ENCODE measurements at regions not wholly inside any gene's neighbourhood (a gene's known extent, or its start where the extent isn't known, plus 50 kb on each side); places are given as distances from the start of the nearest gene placed in this dataset.

DNA sequence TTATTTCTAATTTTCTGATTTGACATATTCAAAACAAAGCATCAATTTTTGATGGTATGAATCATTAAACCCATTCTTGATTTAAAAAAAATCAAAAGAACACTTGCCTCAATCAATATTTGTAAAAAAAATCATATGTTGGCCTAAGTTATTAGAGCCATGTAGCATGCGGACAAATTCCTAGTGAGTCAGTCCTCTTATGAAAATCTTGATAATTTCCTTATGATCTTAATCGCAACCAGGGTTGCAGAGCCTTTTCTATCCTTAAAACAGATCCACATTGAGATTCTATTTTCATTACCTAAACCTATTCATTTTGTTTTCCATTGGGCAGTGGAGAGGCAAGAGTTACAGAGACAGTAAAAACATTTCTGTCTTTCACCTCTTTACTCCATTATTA is 203.2 kb downstream of the ARL4A start:
- H4K20me1 ChIP-seq (ENCODE audit: insufficient read depth, low read length): no peaks in the 10 kb centered on the region
- no peaks in the 10 kb centered on the region for H3K36me3 ChIP-seq (replicated peaks; ENCODE audit: insufficient read depth, low read length)
- H2AFZ ChIP-seq (ENCODE audit: low read length): no peak overlapping the region
- H3F3A ChIP-seq (ENCODE audit: insufficient read depth, low read length): no peaks in the 10 kb centered on the region
- TF ChIP-seq EZH2 (optimal IDR thresholded peaks at IDR 0.05; ENCODE audit: low read depth, low read length): no peak
- TF ChIP-seq EZH2phosphoT487 (IDR thresholded peaks at IDR 0.05; ENCODE audit: low read length): no peak
- TF ChIP-seq, protein P1, sequence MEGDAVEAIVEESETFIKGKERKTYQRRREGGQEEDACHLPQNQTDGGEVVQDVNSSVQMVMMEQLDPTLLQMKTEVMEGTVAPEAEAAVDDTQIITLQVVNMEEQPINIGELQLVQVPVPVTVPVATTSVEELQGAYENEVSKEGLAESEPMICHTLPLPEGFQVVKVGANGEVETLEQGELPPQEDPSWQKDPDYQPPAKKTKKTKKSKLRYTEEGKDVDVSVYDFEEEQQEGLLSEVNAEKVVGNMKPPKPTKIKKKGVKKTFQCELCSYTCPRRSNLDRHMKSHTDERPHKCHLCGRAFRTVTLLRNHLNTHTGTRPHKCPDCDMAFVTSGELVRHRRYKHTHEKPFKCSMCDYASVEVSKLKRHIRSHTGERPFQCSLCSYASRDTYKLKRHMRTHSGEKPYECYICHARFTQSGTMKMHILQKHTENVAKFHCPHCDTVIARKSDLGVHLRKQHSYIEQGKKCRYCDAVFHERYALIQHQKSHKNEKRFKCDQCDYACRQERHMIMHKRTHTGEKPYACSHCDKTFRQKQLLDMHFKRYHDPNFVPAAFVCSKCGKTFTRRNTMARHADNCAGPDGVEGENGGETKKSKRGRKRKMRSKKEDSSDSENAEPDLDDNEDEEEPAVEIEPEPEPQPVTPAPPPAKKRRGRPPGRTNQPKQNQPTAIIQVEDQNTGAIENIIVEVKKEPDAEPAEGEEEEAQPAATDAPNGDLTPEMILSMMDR (IDR thresholded peaks at IDR 0.05; ENCODE audit: low read length): no peak
- H3K79me2 ChIP-seq (ENCODE audit: low read length): no peaks in the 10 kb centered on the region
- H3K9me3 ChIP-seq (replicated peaks; ENCODE audit: insufficient read depth, low read length): no peaks in the 10 kb centered on the region
- no peak overlapping the region for H3K9ac ChIP-seq (ENCODE audit: low read length)
- no peaks in the 10 kb centered on the region for H3K27me3 ChIP-seq (replicated peaks; ENCODE audit: insufficient read depth, low read length)
- H3K4me2 ChIP-seq (ENCODE audit: low read depth, low read length): no peak overlapping the region
- H3K9me2 ChIP-seq (replicated peaks; ENCODE audit: insufficient read depth, low read length): no peaks in the 10 kb centered on the region
- no peaks in the 10 kb centered on the region for H3K4me1 ChIP-seq (ENCODE audit: low read length)
- no peak overlapping the region for H3K27ac ChIP-seq (ENCODE audit: low read length)
- no peak overlapping the region for H3K4me3 ChIP-seq (ENCODE audit: low read length)
- DNase-seq: no peak

DNA sequence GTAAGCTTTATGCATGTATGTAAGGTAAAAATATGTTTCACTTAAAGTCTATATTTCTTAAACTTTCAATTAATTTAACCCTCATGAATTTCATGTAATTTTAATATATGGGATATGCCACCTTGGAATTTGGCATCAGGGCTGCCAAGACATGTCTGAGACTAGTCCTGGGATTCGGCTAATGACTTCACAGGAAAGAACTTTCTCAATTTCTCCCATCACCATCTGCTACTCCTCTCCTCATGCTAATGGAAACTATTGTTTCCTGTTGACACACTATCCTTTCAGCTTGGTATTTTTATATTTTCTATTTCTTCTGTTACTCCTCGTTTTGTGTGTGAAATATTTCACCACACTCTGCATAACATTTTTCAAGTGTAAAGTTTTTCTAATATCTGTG is 205.9 kb downstream of the ARL4A start:
- no peaks in the 10 kb centered on the region for H3F3A ChIP-seq (ENCODE audit: insufficient read depth, low read length)
- no peak overlapping the region for H3K4me2 ChIP-seq (ENCODE audit: low read depth, low read length)
- no peaks in the 10 kb centered on the region for H3K4me1 ChIP-seq (ENCODE audit: low read length)
- no peak for DNase-seq
- no peak for TF ChIP-seq EZH2phosphoT487 (IDR thresholded peaks at IDR 0.05; ENCODE audit: low read length)
- TF ChIP-seq, protein P1 (IDR thresholded peaks at IDR 0.05; ENCODE audit: low read length): no peak
- no peak for TF ChIP-seq EZH2 (optimal IDR thresholded peaks at IDR 0.05; ENCODE audit: low read depth, low read length)
- H3K27ac ChIP-seq (ENCODE audit: low read length): no peak overlapping the region
- no peaks in the 10 kb centered on the region for H3K9me3 ChIP-seq (replicated peaks; ENCODE audit: insufficient read depth, low read length)
- H3K36me3 ChIP-seq (replicated peaks; ENCODE audit: insufficient read depth, low read length): no peaks in the 10 kb centered on the region
- no peaks in the 10 kb centered on the region for H4K20me1 ChIP-seq (ENCODE audit: insufficient read depth, low read length)
- no peaks in the 10 kb centered on the region for H3K79me2 ChIP-seq (ENCODE audit: low read length)
- no peaks in the 10 kb centered on the region for H3K9me2 ChIP-seq (replicated peaks; ENCODE audit: insufficient read depth, low read length)
- H2AFZ ChIP-seq (ENCODE audit: low read length): no peak overlapping the region
- H3K27me3 ChIP-seq (replicated peaks; ENCODE audit: insufficient read depth, low read length): no peaks in the 10 kb centered on the region
- H3K9ac ChIP-seq (ENCODE audit: low read length): no peak overlapping the region
- H3K4me3 ChIP-seq (ENCODE audit: low read length): no peak overlapping the region

DNA sequence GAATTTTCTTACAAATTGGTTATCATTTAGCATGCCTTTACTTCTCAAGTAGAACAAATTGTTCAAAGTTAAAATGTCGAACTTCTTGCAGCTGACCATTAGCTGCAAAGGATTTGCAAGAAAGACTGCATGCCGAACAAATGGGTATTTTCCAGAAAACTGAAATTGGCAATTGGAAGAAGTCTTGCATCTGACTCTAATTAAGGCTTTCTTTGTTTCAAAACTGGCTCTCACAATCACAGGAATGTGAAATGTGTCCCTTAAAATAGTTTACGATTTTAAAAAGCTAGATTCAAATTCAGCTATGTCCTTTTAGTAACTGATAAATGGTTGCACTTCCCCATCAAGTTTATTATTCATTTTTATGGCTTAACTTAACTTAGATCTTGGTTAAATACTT is 207.9 kb downstream of the ARL4A start:
- Histone ChIP-seq H3K4me1 (ENCODE audit: low read length) (no peaks in the 10 kb centered on the region), H3K27me3 (replicated peaks; ENCODE audit: insufficient read depth, low read length) (no peaks in the 10 kb centered on the region), H3K79me2 (ENCODE audit: low read length) (no peaks in the 10 kb centered on the region), H3K9ac (ENCODE audit: low read length) (no peak overlapping the region), H3K9me3 (replicated peaks; ENCODE audit: insufficient read depth, low read length) (no peaks in the 10 kb centered on the region), H3K4me3 (ENCODE audit: low read length) (no peak overlapping the region), H3F3A (ENCODE audit: insufficient read depth, low read length) (no peaks in the 10 kb centered on the region), H3K27ac (ENCODE audit: low read length) (no peak overlapping the region), H3K9me2 (replicated peaks; ENCODE audit: insufficient read depth, low read length) (no peaks in the 10 kb centered on the region), H3K4me2 (ENCODE audit: low read depth, low read length) (no peak overlapping the region), H3K36me3 (replicated peaks; ENCODE audit: insufficient read depth, low read length) (no peaks in the 10 kb centered on the region), H2AFZ (ENCODE audit: low read length) (no peak overlapping the region), H4K20me1 (ENCODE audit: insufficient read depth, low read length) (no peaks in the 10 kb centered on the region)
- TF ChIP-seq, protein P1 (IDR thresholded peaks at IDR 0.05; ENCODE audit: low read length): no peak
- TF ChIP-seq EZH2 (optimal IDR thresholded peaks at IDR 0.05; ENCODE audit: low read depth, low read length): no peak
- no peak for TF ChIP-seq EZH2phosphoT487 (IDR thresholded peaks at IDR 0.05; ENCODE audit: low read length)
- DNase-seq: no peak
